Gastroesophageal sphincter (tissue), 4 donors: ENCODE measurements at regions not wholly inside any gene's neighbourhood (a gene's known extent, or its start where the extent isn't known, plus 50 kb on each side); places are given as distances from the start of the nearest gene placed in this dataset.

Experiments
- ATAC-seq: fragments of 150-250 bp; one replicate; pipeline ENCODE4 v1.9.1; 2016; ENCODE audit warnings: mild to moderate bottlenecking, moderate library complexity
- H3K27ac ChIP-seq, 4 donors: fragments of 200-600 bp; sonication (generic) in 3 of 4; 1 replicate in 3 of 4; 2 replicates in 1 of 4; pipeline ENCODE4 v1.5.1; 2016 to 2019
- H3K27me3 ChIP-seq: fragments of 200-600 bp; sonication (generic); one replicate; pipeline ENCODE4 v1.5.1; 2019
- H3K36me3 ChIP-seq, 2 donors: fragments of 200-600 bp; sonication (generic); one replicate each; pipeline ENCODE4 v1.5.1; 2019; ENCODE audit warnings: control low read depth in 1 of 2
- H3K4me1 ChIP-seq, 3 donors: fragments of 200-600 bp; sonication (generic); 1 replicate in 2 of 3; 2 replicates in 1 of 3; pipeline ENCODE4 v1.5.1; 2016 to 2019; ENCODE audit warnings: control low read depth in 2 of 3
- H3K4me3 ChIP-seq, 2 donors: fragments of 200-600 bp; sonication (generic); one replicate each; pipeline ENCODE4 v1.5.1; 2019; ENCODE audit warnings: mild to moderate bottlenecking in 1 of 2, moderate library complexity in 1 of 2
- H3K9me3 ChIP-seq, 3 donors: fragments of 200-600 bp; sonication (generic); one replicate each; pipeline ENCODE4 v1.5.1; 2017 to 2019; ENCODE audit warnings: control low read depth in 2 of 3
- EP300 ChIP-seq: sonication (generic); formaldehyde crosslinking; IDR thresholded peaks from one replicate; pipeline ENCODE4 v1.6.1; 2017; ENCODE audit warnings: antibody characterized with exemption, mild to moderate bottlenecking
- POLR2A ChIP-seq, 2 donors: fragments of 450-650 bp; IDR thresholded peaks; one replicate each; pipeline ENCODE4 v1.6.1; 2017; ENCODE audit warnings: antibody characterized with exemption in 2 of 2, mild to moderate bottlenecking in 2 of 2, moderate library complexity in 1 of 2
- POLR2AphosphoS5 ChIP-seq: sonication (generic); formaldehyde crosslinking; IDR thresholded peaks from one replicate; pipeline ENCODE4 v1.6.1; 2017; ENCODE audit warnings: antibody characterized with exemption
- WGBS, 2 donors: methylation state at CpG; one replicate each; pipeline ENCODE4 v1.1.5; 2018; ENCODE audit warnings: low coverage in 1 of 2; 5-methylcytosine and 5-hydroxymethylcytosine counted together
- TF ChIP-seq, protein P1 (sequence below), 4 experiments: fragments of 200-600 bp in 2 of 4; fragments of 450-650 bp in 2 of 4; sonication (generic) in 1 of 4; IDR thresholded peaks; one replicate each; pipeline ENCODE4 v1.5.1; 2017 to 2019; ENCODE audit warnings: antibody characterized with exemption in 4 of 4, mild to moderate bottlenecking in 2 of 4, moderate library complexity in 2 of 4

DNA sequence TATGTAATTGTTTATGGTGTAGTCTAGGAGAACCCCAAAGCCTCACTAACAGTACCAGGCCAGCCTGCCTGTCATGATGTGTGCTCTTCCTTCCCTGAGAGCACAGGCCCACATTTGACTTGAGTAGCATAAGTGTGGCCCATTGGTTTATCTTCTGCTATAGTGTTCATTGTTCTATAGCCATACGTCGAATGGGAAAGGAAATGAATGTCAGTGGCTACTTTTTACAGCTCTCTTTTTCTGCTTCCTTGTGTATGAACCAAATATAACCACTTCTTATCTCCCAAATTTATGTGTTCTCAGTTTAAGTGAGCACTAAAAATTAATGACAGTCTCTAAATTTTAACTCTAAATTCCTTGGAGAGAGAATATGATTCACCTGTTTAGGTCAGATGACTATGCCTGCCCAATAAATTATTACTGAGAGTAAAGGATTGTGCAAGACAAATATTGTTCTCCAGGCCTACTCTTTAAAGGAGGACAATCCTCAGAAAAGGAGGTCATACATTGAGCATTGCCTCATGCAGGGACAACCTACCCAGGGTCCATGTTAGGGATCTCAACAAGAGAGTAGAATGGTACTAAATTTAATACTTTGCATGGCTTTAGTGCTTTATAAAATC, 222.9 kb upstream of the ARHGAP20 start:
- no peak overlapping the region for H3K27ac ChIP-seq
- TF ChIP-seq POLR2AphosphoS5 (no peak), POLR2A (IDR thresholded peaks at IDR 0.05) (no peak), EP300 (no peak)
- TF ChIP-seq, protein P1, sequence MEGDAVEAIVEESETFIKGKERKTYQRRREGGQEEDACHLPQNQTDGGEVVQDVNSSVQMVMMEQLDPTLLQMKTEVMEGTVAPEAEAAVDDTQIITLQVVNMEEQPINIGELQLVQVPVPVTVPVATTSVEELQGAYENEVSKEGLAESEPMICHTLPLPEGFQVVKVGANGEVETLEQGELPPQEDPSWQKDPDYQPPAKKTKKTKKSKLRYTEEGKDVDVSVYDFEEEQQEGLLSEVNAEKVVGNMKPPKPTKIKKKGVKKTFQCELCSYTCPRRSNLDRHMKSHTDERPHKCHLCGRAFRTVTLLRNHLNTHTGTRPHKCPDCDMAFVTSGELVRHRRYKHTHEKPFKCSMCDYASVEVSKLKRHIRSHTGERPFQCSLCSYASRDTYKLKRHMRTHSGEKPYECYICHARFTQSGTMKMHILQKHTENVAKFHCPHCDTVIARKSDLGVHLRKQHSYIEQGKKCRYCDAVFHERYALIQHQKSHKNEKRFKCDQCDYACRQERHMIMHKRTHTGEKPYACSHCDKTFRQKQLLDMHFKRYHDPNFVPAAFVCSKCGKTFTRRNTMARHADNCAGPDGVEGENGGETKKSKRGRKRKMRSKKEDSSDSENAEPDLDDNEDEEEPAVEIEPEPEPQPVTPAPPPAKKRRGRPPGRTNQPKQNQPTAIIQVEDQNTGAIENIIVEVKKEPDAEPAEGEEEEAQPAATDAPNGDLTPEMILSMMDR (IDR thresholded peaks at IDR 0.05), result no peak
- no peaks in the 10 kb centered on the region for H3K27me3 ChIP-seq
- WGBS, 2 donors, result 68 to 70% methylated on average over 2 of the region's 2 CpGs
- H3K4me3 ChIP-seq, result no peak overlapping the region
- H3K4me1 ChIP-seq, result no peaks in the 10 kb centered on the region
- ATAC-seq, result no peak
- no peaks in the 10 kb centered on the region for H3K9me3 ChIP-seq
- H3K36me3 ChIP-seq, result no peaks in the 10 kb centered on the region

DNA sequence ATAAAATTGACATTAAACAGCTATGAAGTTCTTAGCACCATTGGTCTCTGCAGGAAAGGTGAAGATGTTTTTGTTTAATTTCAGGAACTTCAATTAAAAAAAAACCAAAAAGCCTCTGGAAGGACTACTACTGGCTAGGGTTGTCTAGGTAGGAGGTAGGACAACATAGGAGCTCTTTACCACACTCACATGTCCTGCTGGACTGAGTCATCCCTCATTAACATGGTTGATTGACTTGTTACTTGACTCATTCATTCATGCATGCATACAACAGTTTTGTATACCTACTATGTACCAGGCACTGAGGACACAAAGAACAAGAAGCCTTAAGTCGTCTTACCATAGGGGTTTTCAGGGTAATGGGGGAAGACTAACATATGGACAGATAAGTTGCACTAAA, 216.9 kb upstream of the ARHGAP20 start:
- 50% methylated on average over 1 of the region's 1 CpG; no CpG with 5 or more reads in 1 of the 2 donors for WGBS, 2 donors
- no peaks in the 10 kb centered on the region for H3K36me3 ChIP-seq
- H3K4me3 ChIP-seq, result no peak overlapping the region
- H3K9me3 ChIP-seq, result no peaks in the 10 kb centered on the region
- H3K27ac ChIP-seq, result no peak overlapping the region
- TF ChIP-seq POLR2AphosphoS5 (no peak), POLR2A (IDR thresholded peaks at IDR 0.05) (no peak), EP300 (no peak)
- TF ChIP-seq, protein P1 (IDR thresholded peaks at IDR 0.05), result no peak
- no peak for ATAC-seq
- H3K27me3 ChIP-seq, result no peaks in the 10 kb centered on the region
- H3K4me1 ChIP-seq, result peaks cover 0 to 6% (median 0%) of the 10 kb centered on the region in 3 donors

DNA sequence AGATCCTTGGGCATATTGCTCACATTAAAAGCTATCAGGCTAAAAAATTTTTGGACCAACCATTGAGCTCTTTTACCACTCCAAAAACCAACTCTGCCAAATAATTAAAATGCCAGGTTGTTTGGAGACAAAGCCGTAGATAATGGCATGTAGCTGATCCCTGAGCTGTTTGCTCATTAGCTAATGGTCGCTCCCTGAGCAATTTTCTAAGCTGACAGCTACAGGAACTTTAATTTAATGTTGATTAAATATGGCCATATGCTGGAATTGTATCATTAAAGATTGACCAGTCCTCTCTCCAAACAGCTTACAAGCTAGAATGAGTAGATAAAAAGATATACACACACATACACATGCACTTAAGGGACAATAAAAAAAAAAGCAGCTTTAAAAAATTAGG, 216.2 kb upstream of the ARHGAP20 start:
- 51 to 88% methylated on average over 2 of the region's 2 CpGs for WGBS, 2 donors

DNA sequence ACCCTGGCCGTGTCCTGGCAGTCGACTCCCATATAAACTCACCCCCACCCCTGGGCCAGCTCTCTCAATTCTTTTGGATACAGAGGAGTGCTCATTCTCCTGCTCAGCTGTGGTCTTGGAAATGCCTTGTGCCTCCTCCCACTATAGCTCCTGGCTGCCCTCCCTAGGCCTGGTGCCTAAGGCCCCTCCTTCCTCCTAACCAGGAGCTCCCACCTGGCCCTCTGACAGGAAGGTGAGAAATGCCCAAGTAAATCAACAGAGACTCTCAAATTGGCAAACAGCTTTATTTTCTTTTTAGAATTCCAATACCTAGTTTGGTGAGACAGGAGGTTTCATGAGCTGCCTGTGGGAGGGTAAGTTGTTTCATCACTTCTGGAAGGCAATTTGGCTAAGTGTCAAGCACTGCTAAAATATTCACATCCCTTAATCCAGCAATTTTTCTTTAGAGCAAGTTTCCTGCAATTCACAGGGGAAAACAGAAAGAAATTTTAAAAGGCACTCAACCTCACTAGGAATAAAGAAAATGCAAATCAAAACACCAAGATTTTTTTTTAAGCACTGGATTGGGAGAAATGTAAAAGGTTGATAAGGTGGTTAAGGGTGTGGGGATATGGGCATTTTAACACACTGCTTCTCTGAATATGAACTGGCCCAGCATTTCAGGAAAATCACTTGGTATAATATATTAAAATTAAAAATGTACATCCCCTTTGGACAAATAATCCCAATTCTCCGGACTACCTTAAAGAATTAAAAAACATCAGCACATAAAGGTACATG, 209.7 kb upstream of the ARHGAP20 start:
- Histone ChIP-seq H3K4me3 (no peak overlapping the region), H3K36me3 (no peaks in the 10 kb centered on the region), H3K9me3 (no peaks in the 10 kb centered on the region), H3K4me1 (peaks cover 0 to 55% (median 4%) of the 10 kb centered on the region in 3 donors), H3K27ac (peak overlapping the region; percentile 16 to 76 (median 76)), H3K27me3 (no peaks in the 10 kb centered on the region)
- WGBS, 2 donors, result 64 to 68% methylated on average over 1 of the region's 3 CpGs
- ATAC-seq, result peak; percentile 78
- TF ChIP-seq, protein P1 (IDR thresholded peaks at IDR 0.05), result peak in 2 of 4 experiments; percentile 12 to 16
- TF ChIP-seq EP300, result no peak
- peak; percentile 89 for TF ChIP-seq POLR2AphosphoS5
- no peak for TF ChIP-seq POLR2A (IDR thresholded peaks at IDR 0.05)

More for the DNA sequence above, 216.2 kb upstream of the ARHGAP20 start:
- H3K27ac ChIP-seq, result no peak overlapping the region
- H3K4me1 ChIP-seq, result peaks cover 0 to 7% (median 0%) of the 10 kb centered on the region in 3 donors
- no peaks in the 10 kb centered on the region for H3K36me3 ChIP-seq
- no peaks in the 10 kb centered on the region for H3K27me3 ChIP-seq
- no peak for ATAC-seq
- no peaks in the 10 kb centered on the region for H3K9me3 ChIP-seq
- no peak for TF ChIP-seq EP300
- no peak for TF ChIP-seq POLR2AphosphoS5
- no peak overlapping the region for H3K4me3 ChIP-seq

DNA sequence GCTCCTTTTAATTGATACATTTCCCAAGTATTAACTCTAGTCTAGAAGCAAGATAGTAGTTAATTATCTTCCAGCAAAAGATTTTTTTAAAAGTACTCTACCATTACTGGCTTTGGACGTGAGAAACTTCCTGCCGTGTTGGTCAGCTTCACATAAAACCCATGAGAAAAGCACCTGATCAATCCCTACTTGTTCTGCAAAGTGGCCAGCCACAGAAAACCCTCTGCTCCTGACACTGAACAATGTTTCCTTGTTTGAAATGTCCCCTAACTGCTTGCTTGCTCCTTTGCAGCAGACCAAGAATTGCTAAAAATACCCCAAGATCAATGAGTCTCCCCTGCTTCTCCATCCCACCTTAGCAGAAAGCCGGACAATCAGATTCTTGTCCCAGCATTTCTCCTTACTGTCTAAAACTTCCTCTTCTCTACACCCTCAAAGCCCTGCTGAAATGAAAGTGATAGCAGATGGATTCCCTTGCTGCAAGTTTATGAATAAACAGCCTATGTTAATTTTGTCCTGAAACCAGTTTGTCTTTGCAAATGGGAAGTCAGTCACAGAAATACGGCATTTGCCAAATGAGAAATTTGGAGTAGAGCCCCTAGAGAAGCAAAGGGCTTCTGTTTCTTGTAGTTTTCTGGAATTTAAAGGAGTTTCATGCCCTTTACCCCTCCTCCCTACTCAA, 207.1 kb upstream of the ARHGAP20 start:
- no peak overlapping the region for H3K4me3 ChIP-seq
- no peak for ATAC-seq
- no peaks in the 10 kb centered on the region for H3K27me3 ChIP-seq
- H3K9me3 ChIP-seq, result no peaks in the 10 kb centered on the region
- H3K27ac ChIP-seq, result no peak overlapping the region
- TF ChIP-seq POLR2A (IDR thresholded peaks at IDR 0.05), result no peak
- TF ChIP-seq EP300, result no peak
- TF ChIP-seq POLR2AphosphoS5, result no peak
- TF ChIP-seq, protein P1 (IDR thresholded peaks at IDR 0.05), result no peak
- H3K36me3 ChIP-seq, result no peaks in the 10 kb centered on the region
- WGBS, 2 donors, result 42 to 45% methylated on average over 4 of the region's 4 CpGs
- H3K4me1 ChIP-seq, result peaks cover 0 to 52% (median 4%) of the 10 kb centered on the region in 3 donors
